Ovary (tissue), 3 donors: ENCODE measurements at regions not wholly inside any gene's neighbourhood (a gene's known extent, or its start where the extent isn't known, plus 50 kb on each side); places are given as distances from the start of the nearest gene placed in this dataset.

Experiments
- EP300 ChIP-seq: sonication (generic); formaldehyde crosslinking; IDR thresholded peaks from one replicate; pipeline ENCODE4 v1.6.1; 2017; ENCODE audit warnings: antibody characterized with exemption
- POLR2A ChIP-seq: fragments of 450-650 bp; IDR thresholded peaks from one replicate; pipeline ENCODE4 v1.6.1; 2017; ENCODE audit warnings: antibody characterized with exemption, mild to moderate bottlenecking, moderate library complexity
- TF ChIP-seq, protein P1 (sequence below), 3 donors: fragments of 450-650 bp in 2 of 3; fragments of 200-600 bp in 1 of 3; IDR thresholded peaks; one replicate each; pipeline versions ENCODE4 v1.5.1 to v1.8.0; 2016 to 2022; ENCODE audit warnings: antibody characterized with exemption in 3 of 3, mild to moderate bottlenecking in 1 of 3
- donor health status: DM: no; HTN: no; CAD: no.

DNA sequence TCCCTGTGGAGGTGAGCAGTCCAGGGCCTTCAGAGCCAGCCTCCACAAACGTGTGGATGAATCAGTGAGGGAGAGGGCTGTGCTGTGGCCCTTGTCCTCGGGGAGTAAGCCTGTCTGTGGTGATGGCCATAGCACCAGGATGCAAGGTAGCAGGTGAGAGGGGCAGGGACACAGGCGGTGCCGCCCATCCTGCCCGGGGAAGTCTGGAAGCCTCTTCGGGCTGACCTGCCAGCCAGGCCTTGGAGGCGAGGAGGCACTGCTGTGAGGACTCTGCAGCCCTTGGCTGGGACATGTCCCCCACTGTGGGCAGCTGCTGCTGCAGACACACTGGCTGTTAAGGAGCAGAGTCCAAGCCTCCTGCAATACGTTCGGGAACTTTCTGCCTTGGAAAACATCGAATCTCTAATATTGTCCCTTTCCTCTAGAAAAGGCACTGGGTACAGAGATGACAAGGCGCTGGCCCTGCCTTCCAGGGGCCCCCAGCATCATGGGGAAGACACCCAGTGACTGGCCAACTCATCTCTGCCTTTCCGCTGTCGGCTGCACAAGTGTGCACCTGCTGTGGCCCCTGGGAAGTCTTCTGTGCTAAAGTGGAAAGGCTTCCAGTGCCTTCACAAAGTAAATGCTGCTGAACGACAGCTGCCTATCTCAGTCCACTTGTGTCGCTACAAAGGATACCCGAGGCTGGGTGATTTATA, 101.4 kb downstream of the ADRA2C start:
- TF ChIP-seq, protein P1, sequence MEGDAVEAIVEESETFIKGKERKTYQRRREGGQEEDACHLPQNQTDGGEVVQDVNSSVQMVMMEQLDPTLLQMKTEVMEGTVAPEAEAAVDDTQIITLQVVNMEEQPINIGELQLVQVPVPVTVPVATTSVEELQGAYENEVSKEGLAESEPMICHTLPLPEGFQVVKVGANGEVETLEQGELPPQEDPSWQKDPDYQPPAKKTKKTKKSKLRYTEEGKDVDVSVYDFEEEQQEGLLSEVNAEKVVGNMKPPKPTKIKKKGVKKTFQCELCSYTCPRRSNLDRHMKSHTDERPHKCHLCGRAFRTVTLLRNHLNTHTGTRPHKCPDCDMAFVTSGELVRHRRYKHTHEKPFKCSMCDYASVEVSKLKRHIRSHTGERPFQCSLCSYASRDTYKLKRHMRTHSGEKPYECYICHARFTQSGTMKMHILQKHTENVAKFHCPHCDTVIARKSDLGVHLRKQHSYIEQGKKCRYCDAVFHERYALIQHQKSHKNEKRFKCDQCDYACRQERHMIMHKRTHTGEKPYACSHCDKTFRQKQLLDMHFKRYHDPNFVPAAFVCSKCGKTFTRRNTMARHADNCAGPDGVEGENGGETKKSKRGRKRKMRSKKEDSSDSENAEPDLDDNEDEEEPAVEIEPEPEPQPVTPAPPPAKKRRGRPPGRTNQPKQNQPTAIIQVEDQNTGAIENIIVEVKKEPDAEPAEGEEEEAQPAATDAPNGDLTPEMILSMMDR (IDR thresholded peaks at IDR 0.05), result no peak
- no peak for TF ChIP-seq POLR2A
- no peak for TF ChIP-seq EP300
